ENCODE measurements at regions not wholly inside any gene's neighbourhood (a gene's known extent, or its start where the extent isn't known, plus 50 kb on each side); places are given as distances from the start of the nearest gene placed in this dataset.

- TF ChIP-seq CTCF (IDR thresholded peaks at IDR 0.05) (no peak), POLR2A (IDR thresholded peaks at IDR 0.05) (no peak)
Measured at GRCh38 chrX:11992271-11992670, 146.0 kb upstream of the FRMPD4 start.
